ENCODE measurements at regions not wholly inside any gene's neighbourhood (a gene's known extent, or its start where the extent isn't known, plus 50 kb on each side); places are given as distances from the start of the nearest gene placed in this dataset.

DNA sequence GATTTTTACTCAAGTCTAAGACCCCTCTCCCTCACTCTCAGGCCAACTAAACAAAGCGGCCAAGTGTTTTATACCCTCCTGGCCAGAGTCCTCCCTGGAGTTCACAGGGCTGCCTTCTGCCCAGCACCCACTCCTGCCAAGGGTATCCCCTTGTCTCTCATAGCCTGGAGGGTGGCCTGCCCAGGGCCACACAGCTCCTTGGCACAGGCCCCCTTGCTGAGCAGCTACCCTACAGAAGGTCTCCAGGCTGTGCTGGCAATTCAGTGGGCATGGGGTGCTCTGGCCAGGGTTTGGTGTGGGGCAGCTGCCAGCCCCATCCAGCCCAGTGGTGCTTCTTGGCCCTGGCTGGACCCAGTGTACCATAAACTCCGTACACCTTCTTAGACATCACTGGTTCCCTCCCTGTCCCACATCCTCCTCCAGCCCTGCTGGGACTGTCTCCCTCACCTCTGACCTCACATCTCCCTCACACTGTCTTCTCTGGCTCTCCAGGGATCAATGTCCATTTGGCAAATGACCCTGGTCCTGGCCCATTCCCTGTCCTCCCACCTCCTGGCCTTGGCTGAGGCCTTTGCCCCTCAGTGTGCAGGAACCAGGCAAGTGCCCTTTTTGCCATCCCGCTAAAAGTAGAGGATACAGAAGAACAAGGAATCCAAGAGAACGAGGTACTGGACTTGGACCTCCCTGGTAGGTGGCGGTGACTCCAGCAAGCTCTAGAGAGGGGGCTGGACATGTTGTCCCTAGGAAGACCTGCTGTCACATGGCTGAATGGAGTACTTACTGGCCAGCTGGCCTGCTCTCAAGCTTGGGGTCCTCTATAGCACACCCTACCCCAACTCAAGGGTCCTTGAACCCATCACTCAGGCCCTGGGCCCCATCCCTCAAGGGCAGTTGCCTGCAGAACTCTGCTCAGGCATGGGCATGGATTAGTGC is 50.0 kb upstream of the TRPM1 start:
- no peak overlapping the region for H3K27ac ChIP-seq
- H3K9me3 ChIP-seq, result no peaks in the 10 kb centered on the region
- no peak overlapping the region for H3K4me3 ChIP-seq
- no peaks in the 10 kb centered on the region for H3K4me1 ChIP-seq
- no peaks in the 10 kb centered on the region for H3K27me3 ChIP-seq
- WGBS, 2 donors, result 93 to 94% methylated on average over 5 of the region's 5 CpGs
- no peak for DNase-seq
- intact Hi-C loops (cut with DNase I), result no loop called here
- no peaks in the 10 kb centered on the region for H3K36me3 ChIP-seq
- TF ChIP-seq EP300 (IDR thresholded peaks at IDR 0.05), result no peak
- TF ChIP-seq, protein P1, sequence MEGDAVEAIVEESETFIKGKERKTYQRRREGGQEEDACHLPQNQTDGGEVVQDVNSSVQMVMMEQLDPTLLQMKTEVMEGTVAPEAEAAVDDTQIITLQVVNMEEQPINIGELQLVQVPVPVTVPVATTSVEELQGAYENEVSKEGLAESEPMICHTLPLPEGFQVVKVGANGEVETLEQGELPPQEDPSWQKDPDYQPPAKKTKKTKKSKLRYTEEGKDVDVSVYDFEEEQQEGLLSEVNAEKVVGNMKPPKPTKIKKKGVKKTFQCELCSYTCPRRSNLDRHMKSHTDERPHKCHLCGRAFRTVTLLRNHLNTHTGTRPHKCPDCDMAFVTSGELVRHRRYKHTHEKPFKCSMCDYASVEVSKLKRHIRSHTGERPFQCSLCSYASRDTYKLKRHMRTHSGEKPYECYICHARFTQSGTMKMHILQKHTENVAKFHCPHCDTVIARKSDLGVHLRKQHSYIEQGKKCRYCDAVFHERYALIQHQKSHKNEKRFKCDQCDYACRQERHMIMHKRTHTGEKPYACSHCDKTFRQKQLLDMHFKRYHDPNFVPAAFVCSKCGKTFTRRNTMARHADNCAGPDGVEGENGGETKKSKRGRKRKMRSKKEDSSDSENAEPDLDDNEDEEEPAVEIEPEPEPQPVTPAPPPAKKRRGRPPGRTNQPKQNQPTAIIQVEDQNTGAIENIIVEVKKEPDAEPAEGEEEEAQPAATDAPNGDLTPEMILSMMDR (IDR thresholded peaks at IDR 0.05), result no peak
- TF ChIP-seq POLR2AphosphoS5 (IDR thresholded peaks at IDR 0.05), result no peak
- TF ChIP-seq POLR2A (IDR thresholded peaks at IDR 0.05), result no peak

- WGBS, 2 donors, result 88 to 91% methylated on average over 7 of the region's 7 CpGs
- Histone ChIP-seq H3K36me3 (no peaks in the 10 kb centered on the region), H3K9me3 (no peaks in the 10 kb centered on the region), H3K4me1 (no peaks in the 10 kb centered on the region), H3K27ac (no peak overlapping the region), H3K4me3 (no peak overlapping the region), H3K27me3 (no peaks in the 10 kb centered on the region)
- intact Hi-C loops (cut with DNase I), result no loop called here
- TF ChIP-seq POLR2AphosphoS5 (IDR thresholded peaks at IDR 0.05) (no peak), EP300 (IDR thresholded peaks at IDR 0.05) (no peak), POLR2A (IDR thresholded peaks at IDR 0.05) (no peak)
- TF ChIP-seq, protein P1 (IDR thresholded peaks at IDR 0.05), result no peak
- DNase-seq, result no peak
Observed at GRCh38 chr15:31153531-31153930, 52.0 kb upstream of the TRPM1 start.

- TF ChIP-seq, protein P1 (IDR thresholded peaks at IDR 0.05), result no peak
- no peak for TF ChIP-seq POLR2A (IDR thresholded peaks at IDR 0.05)
- TF ChIP-seq EP300 (IDR thresholded peaks at IDR 0.05), result no peak
- no peak for TF ChIP-seq POLR2AphosphoS5 (IDR thresholded peaks at IDR 0.05)
- Histone ChIP-seq H3K4me3 (no peak overlapping the region), H3K36me3 (no peaks in the 10 kb centered on the region), H3K9me3 (no peaks in the 10 kb centered on the region), H3K4me1 (no peaks in the 10 kb centered on the region), H3K27ac (no peak overlapping the region), H3K27me3 (no peaks in the 10 kb centered on the region)
- 82 to 89% methylated on average over 7 of the region's 7 CpGs for WGBS, 2 donors
- intact Hi-C loops (cut with DNase I), result no loop called here
- DNase-seq, result no peak
Observed at GRCh38 chr15:31155151-31155550, 53.6 kb upstream of the TRPM1 start.

DNA sequence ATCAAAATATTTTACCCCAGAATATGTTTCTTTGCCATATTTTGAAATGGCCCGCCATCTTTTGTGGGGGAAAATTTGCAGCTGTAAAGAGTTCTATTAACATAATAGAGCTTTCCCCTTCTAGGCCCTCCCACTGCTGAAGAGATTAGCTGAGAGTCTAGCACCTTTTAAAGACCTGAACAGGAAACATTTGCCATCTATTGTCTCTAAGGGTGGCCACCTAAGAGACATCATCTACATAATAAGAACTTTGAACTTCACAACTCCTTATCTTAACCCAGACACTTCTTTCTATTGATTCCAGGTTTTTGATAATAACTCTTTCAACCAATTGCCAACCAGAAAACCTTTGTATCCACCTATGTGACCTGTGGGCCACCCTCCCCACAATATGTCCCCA is 54.7 kb upstream of the TRPM1 start:
- TF ChIP-seq POLR2AphosphoS5 (IDR thresholded peaks at IDR 0.05), result no peak
- H3K4me1 ChIP-seq, result no peaks in the 10 kb centered on the region
- no peaks in the 10 kb centered on the region for H3K9me3 ChIP-seq
- no peaks in the 10 kb centered on the region for H3K27me3 ChIP-seq
- WGBS, 2 donors, result 88 to 100% methylated on average over 1 of the region's 1 CpG
- intact Hi-C loops (cut with DNase I), result no loop called here
- no peak overlapping the region for H3K4me3 ChIP-seq
- DNase-seq, result no peak
- no peaks in the 10 kb centered on the region for H3K36me3 ChIP-seq
- H3K27ac ChIP-seq, result no peak overlapping the region

DNA sequence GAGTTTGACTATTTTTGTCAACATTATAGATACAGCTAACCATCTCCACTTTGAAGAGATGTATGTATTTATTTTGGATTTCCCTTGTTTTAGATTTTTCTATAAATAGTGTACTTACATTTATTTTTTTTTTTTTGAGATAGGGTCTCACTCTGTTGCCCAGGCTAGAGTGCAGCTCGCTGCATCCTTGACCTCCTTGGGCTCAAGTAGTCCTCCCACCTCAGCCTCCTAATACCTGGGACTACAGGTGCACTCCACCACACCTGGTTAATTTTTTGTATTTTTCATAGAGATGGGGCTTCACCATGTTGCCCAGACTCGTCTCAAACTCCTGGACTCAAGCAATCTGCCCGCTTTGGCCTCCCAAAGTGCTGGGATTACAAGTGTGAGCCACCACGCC is 55.3 kb upstream of the TRPM1 start:
- intact Hi-C loops (cut with DNase I), result no loop called here
- H3K4me3 ChIP-seq, result no peak overlapping the region
- no peaks in the 10 kb centered on the region for H3K4me1 ChIP-seq
- no peaks in the 10 kb centered on the region for H3K9me3 ChIP-seq
- WGBS, 2 donors, result 90 to 94% methylated on average over 4 of the region's 4 CpGs
- H3K27ac ChIP-seq, result no peak overlapping the region
- no peaks in the 10 kb centered on the region for H3K27me3 ChIP-seq
- TF ChIP-seq POLR2AphosphoS5 (IDR thresholded peaks at IDR 0.05) (no peak), EP300 (IDR thresholded peaks at IDR 0.05) (no peak), POLR2A (IDR thresholded peaks at IDR 0.05) (no peak)
- TF ChIP-seq, protein P1 (IDR thresholded peaks at IDR 0.05), result no peak
- H3K36me3 ChIP-seq, result no peaks in the 10 kb centered on the region
- DNase-seq, result no peak

Measured in sigmoid colon (tissue), 6 donors.